ENCODE measurements at regions not wholly inside any gene's neighbourhood (a gene's known extent, or its start where the extent isn't known, plus 50 kb on each side); places are given as distances from the start of the nearest gene placed in this dataset.

- Histone ChIP-seq H3K9me3 (no peaks in the 10 kb centered on the region), H3K79me2 (ENCODE audit: insufficient read depth) (no peaks in the 10 kb centered on the region), H2AFZ (ENCODE audit: low read depth) (no peak overlapping the region), H3K9me2 (no peaks in the 10 kb centered on the region), H3K36me3 (replicated peaks in 1 of 2; ENCODE audit: control insufficient read depth in 1 of 2, insufficient read depth in 2 of 2, low read length in 1 of 2) (no peaks in the 10 kb centered on the region), H3K4me2 (no peak overlapping the region), H3F3A (replicated peaks; ENCODE audit: insufficient read depth) (no peaks in the 10 kb centered on the region), H3K4me3 (ENCODE audit: low read depth in 2 of 2, low read length in 1 of 2) (no peak overlapping the region), H3K4me1 (ENCODE audit: control insufficient read depth in 1 of 2, insufficient read depth in 2 of 2, low read depth in 1 of 2, low read length in 1 of 2) (no peaks in the 10 kb centered on the region), H3K27me3 (ENCODE audit: insufficient read depth) (no peaks in the 10 kb centered on the region), H3K9ac (no peak overlapping the region), H3K27ac (ENCODE audit: low read depth in 2 of 2, low read length in 1 of 2) (no peak overlapping the region), H4K20me1 (ENCODE audit: insufficient read depth) (no peaks in the 10 kb centered on the region)
- POLR2A ChIA-PET, result no interaction called here
- no peak for TF ChIP-seq MXI1 (IDR thresholded peaks at IDR 0.05; ENCODE audit: low read depth, low read length)
- 50% methylated on average over 1 of the region's 1 CpG for WGBS (ENCODE audit: low lambda C conversion rate)
- CTCF ChIA-PET, result no interaction called here
- no peak for DNase-seq
These were observed 279.2 kb downstream of the PIK3R1 start for GRCh38 chr5:68494771-68495170.

DNA sequence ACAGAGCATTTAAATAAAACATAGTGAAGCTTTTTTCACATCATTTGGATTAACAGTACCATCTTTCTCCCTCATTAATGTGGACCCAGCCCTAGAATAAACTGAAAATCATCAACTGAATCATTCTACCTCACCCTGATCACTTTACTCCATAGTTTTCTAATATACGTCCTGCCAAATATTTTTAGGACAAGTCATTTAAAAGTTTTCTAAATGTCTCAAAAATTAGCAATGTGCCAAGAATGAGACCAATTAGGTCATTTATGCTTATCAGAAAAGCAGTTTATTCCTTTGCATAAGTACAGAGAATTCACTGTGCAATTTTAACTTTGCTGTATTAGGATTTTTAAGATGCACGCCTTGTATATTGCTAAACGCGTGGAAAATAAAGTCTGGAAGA, 284.4 kb downstream of the PIK3R1 start:
- no peak for TF ChIP-seq GABPA (IDR thresholded peaks at IDR 0.05; ENCODE audit: low read depth)
- TF ChIP-seq YY1 (IDR thresholded peaks at IDR 0.05; ENCODE audit: low read depth), result no peak
- no peak for TF ChIP-seq EZH2phosphoT487 (IDR thresholded peaks at IDR 0.05; ENCODE audit: borderline replicate concordance, low read depth)
- TF ChIP-seq EP300 (IDR thresholded peaks at IDR 0.05; ENCODE audit: borderline replicate concordance in 1 of 2, low read depth in 1 of 2, low read length in 1 of 2), result no peak
- TF ChIP-seq GATA2 (CRISPR knock-in tag; IDR thresholded peaks at IDR 0.05), result no peak
- TF ChIP-seq FOXM1 (IDR thresholded peaks at IDR 0.05; ENCODE audit: low read depth), result no peak
- no peak for TF ChIP-seq POLR2AphosphoS5 (IDR thresholded peaks at IDR 0.05; ENCODE audit: low read depth, low read length)
- no peak for TF ChIP-seq FOXJ3 (CRISPR knock-in tag; IDR thresholded peaks at IDR 0.05)
- no peak for TF ChIP-seq ZBTB33 (IDR thresholded peaks at IDR 0.05; ENCODE audit: borderline replicate concordance, low read depth)
- TF ChIP-seq MXI1 (IDR thresholded peaks at IDR 0.05; ENCODE audit: low read depth, low read length), result no peak
- no peak for TF ChIP-seq TCF12 (IDR thresholded peaks at IDR 0.05)
- TF ChIP-seq RFX5 (IDR thresholded peaks at IDR 0.05; ENCODE audit: low read length), result no peak
- no peak for TF ChIP-seq CHD2 (IDR thresholded peaks at IDR 0.05; ENCODE audit: low read length, partially characterized antibody)
- TF ChIP-seq MEF2A (IDR thresholded peaks at IDR 0.05; ENCODE audit: borderline replicate concordance, low read depth), result no peak
- no peak for TF ChIP-seq USF2 (IDR thresholded peaks at IDR 0.05; ENCODE audit: borderline replicate concordance, low read depth, low read length)
- TF ChIP-seq REST (IDR thresholded peaks at IDR 0.05; ENCODE audit: low read depth, low read length), result no peak
- TF ChIP-seq, protein P1, sequence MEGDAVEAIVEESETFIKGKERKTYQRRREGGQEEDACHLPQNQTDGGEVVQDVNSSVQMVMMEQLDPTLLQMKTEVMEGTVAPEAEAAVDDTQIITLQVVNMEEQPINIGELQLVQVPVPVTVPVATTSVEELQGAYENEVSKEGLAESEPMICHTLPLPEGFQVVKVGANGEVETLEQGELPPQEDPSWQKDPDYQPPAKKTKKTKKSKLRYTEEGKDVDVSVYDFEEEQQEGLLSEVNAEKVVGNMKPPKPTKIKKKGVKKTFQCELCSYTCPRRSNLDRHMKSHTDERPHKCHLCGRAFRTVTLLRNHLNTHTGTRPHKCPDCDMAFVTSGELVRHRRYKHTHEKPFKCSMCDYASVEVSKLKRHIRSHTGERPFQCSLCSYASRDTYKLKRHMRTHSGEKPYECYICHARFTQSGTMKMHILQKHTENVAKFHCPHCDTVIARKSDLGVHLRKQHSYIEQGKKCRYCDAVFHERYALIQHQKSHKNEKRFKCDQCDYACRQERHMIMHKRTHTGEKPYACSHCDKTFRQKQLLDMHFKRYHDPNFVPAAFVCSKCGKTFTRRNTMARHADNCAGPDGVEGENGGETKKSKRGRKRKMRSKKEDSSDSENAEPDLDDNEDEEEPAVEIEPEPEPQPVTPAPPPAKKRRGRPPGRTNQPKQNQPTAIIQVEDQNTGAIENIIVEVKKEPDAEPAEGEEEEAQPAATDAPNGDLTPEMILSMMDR (IDR thresholded peaks at IDR 0.05), result no peak
- TF ChIP-seq PBX3 (IDR thresholded peaks at IDR 0.05), result no peak
- TF ChIP-seq RXRA (IDR thresholded peaks at IDR 0.05; ENCODE audit: borderline replicate concordance, low read depth), result no peak
- Histone ChIP-seq H4K20me1 (ENCODE audit: insufficient read depth) (no peaks in the 10 kb centered on the region), H3K27me3 (ENCODE audit: insufficient read depth) (no peaks in the 10 kb centered on the region), H3K4me2 (no peak overlapping the region), H3K27ac (ENCODE audit: low read depth in 2 of 2, low read length in 1 of 2) (no peak overlapping the region), H3K9me2 (no peaks in the 10 kb centered on the region), H3K4me1 (ENCODE audit: control insufficient read depth in 1 of 2, insufficient read depth in 2 of 2, low read depth in 1 of 2, low read length in 1 of 2) (no peaks in the 10 kb centered on the region), H2AFZ (ENCODE audit: low read depth) (no peak overlapping the region), H3K4me3 (ENCODE audit: low read depth in 2 of 2, low read length in 1 of 2) (no peak overlapping the region), H3F3A (replicated peaks; ENCODE audit: insufficient read depth) (no peaks in the 10 kb centered on the region), H3K79me2 (ENCODE audit: insufficient read depth) (no peaks in the 10 kb centered on the region), H3K9me3 (no peaks in the 10 kb centered on the region), H3K36me3 (replicated peaks in 1 of 2; ENCODE audit: control insufficient read depth in 1 of 2, insufficient read depth in 2 of 2, low read length in 1 of 2) (no peaks in the 10 kb centered on the region), H3K9ac (no peak overlapping the region)
- WGBS (ENCODE audit: low lambda C conversion rate), result 79% methylated on average over 4 of the region's 4 CpGs
- CTCF ChIA-PET, result no interaction called here
- DNase-seq, result no peak
- POLR2A ChIA-PET, result no interaction called here
